ENCODE measurements at regions not wholly inside any gene's neighbourhood (a gene's known extent, or its start where the extent isn't known, plus 50 kb on each side); places are given as distances from the start of the nearest gene placed in this dataset.

DNA sequence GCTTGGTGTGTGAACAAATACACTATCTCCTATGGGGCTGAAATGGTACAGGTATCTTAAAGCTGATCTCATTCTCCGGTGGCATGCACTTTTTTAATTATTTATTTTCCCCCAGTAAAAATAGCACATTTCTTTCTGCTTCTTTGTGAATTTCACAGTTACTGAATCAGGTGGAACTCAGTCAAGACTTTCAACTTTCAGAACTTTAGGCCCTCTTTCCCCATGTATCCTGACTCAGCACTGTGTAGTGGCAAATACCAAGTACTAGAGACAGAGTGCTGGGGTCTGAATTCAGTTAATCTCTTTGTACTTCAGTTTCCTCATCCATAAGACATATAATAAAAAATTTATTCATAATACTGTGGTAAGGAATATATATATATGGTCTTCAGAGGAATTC lies 223.9 kb downstream of the CSNK2A3 start:
- DNase-seq: no peak

DNA sequence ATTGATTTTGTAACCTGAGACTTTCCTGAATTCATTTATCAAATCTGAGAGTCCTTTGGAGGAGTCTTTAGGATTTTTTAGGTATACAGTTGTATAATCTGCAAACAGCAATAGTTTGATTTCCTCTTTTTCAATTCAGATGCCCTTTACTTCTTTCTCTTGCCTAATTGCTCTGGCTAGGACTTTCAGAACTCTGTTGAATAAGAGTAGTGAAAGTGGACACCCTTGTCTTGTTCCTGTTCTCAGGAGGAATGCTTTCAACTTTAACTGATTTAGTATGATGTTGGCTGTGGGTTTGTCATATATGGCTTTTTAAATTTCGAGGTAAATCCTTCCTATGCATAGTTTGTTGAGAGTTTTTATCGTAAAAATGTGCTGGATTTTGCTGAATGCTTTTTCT lies 227.4 kb downstream of the CSNK2A3 start:
- no peak for DNase-seq

DNA sequence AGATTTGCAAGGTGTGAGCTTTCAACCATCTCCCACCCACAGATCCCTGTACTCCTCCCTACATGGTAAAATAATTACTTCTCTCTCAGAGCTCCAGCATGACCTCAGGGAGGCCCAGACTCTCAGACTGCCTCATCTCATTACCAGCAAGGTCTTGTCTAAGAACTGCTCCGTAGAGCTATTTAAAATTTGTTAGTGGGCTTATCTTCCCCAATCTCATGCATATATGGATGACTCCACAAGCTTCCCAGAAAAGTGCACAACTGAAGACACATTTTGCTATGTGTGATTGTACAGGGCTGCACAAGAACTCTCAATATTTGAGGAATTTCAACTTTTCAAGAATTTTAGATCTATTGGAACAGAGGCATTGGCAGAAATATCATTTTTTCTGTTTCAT lies 230.3 kb downstream of the CSNK2A3 start:
- no peak for DNase-seq

DNA sequence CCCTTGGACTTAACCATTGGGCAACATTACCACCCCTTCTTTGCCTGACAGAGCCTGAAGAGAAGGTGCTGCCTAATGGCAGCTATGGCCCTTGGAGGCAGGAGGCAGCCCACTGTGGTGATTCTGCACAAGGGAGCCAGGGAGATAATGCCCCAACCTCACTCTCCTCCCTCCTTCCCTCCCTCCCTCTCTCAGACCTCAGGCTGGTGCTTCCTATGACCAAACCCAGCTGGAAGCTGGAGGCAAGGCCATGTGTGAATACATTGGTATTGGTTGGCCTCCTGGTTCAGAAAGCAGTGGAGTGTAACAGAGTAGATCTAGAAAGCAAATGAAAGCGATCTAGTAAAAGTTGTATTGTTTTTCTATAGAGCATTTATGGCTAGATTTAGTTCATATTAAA lies 233.1 kb downstream of the CSNK2A3 start:
- DNase-seq: peak; percentile 31

DNA sequence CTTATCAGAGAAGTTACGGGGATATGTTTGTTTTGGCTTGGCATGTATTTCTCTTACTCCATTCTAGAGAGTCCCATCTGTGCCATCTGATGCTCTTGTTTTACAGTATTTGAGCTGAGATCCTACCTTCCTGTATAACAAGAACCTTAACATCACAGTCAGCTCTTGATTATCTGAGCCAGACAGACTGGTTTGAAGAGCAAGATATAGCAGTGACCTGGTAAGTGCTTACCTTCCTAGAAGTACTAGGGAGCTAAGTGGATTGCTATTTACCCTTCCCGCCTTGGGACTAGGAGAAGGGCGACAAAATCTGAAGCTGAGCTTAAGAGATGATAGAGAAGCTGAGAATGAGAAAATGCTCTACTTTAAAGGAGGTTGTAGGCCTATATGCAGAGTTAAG lies 235.3 kb downstream of the CSNK2A3 start:
- DNase-seq: peak; percentile 65

DNA sequence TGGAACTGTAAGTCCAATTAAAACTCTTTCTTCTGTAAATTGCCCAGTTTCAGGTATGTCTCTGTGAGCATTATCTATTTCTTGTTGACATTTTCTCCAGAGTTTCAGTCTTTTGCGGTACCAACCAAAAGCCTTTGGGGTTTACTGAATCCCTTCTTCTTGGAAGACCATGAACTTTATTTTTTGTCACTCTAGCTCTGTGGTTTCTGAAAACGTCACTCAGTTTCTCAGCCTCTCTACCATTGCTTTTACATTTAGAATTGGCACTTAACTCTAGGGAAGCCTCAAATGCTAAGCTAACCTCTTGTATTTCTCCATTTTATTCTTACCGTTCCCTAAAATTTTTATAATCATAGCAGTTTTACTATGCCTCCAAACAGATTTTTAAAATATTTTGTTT lies 237.6 kb downstream of the CSNK2A3 start:
- no peak for DNase-seq

DNA sequence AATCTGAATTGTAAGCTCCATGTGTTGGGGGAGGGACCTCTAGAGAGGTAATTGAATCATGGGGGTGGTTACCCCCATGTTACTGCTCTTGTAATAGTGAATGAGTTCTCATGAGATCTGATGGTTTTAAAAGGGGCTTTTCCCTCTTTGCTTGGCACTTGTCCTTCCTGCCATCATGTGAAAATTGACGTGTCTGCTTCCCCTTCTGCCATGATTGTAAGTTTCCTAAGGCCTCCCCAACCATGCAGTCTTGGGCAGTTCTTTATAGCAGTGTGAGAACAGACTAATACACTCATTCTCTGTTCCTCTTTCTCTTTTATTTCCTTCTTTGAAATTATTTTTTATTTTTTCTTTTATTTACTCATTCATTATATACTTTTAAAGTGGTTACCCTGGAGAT lies 239.4 kb downstream of the CSNK2A3 start:
- DNase-seq: no peak

DNA sequence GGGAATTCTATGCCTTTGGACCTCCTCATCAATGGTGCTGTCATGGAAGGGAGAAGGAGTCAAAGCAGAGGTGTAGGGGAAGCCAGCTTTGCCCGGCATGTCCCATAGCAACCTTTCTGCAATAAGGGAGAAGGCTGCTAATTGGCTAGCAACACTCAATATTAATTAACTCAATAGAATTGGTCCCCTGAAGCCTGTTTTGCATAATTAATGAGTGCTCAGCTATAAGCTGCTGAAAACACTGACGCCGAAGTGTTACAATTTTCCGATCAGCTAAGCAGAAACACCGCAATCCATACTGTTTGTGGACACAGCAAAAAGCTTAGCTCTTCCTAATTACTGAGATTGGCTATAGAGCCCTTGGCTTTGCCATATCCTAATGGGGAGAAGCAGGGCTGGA lies 245.0 kb downstream of the CSNK2A3 start:
- DNase-seq: no peak

DNA sequence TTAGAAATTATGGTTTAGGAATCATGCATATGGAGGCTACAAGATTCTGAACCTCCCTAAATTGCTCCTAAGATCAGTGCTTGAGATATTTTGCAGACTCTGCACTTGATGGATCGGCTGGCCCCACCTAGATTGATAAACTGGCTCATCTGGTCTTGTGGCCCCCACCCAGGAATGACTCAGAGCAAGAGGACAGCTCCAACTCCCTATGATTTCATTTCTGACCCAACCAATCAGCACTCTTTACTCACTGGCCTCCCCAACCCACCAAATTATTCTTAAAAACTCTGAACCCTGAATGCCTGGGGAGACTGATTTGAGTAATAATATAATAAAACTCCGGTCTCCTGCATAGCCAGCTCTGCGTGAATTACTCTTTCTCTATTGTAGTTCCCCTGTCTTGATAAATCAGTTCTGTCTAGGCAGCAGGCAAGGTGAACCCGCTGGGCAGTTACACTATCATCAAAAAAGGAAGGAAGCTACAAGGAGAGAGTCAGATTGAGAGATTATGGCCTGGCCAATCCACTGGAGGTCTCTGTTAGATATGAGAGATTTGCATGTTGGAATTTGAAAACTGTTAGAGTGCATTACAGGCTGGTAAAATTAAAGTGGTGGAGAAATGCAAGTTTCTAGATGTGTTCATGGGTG lies 245.8 kb downstream of the CSNK2A3 start:
- no peak for DNase-seq

DNA sequence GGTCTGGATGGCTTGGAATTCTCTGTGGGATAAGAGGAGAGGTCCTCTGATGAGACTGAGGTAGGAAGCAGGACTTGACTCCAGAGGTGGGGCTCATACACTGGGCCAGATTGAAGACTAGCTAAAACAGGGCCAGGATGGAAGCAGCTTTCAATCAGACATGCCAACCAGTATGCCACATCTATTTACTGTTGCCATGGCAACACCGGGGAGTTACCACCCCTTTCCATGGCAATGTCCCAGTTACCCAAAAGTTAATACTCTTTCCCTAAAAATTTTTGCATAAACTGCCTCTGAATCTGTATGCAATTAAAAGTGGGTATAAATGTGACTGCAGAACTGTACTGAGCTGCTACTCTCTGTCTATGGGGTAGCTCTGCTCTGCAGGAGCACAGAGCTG lies 247.5 kb upstream of the ZBED5 start:
- DNase-seq: no peak

DNA sequence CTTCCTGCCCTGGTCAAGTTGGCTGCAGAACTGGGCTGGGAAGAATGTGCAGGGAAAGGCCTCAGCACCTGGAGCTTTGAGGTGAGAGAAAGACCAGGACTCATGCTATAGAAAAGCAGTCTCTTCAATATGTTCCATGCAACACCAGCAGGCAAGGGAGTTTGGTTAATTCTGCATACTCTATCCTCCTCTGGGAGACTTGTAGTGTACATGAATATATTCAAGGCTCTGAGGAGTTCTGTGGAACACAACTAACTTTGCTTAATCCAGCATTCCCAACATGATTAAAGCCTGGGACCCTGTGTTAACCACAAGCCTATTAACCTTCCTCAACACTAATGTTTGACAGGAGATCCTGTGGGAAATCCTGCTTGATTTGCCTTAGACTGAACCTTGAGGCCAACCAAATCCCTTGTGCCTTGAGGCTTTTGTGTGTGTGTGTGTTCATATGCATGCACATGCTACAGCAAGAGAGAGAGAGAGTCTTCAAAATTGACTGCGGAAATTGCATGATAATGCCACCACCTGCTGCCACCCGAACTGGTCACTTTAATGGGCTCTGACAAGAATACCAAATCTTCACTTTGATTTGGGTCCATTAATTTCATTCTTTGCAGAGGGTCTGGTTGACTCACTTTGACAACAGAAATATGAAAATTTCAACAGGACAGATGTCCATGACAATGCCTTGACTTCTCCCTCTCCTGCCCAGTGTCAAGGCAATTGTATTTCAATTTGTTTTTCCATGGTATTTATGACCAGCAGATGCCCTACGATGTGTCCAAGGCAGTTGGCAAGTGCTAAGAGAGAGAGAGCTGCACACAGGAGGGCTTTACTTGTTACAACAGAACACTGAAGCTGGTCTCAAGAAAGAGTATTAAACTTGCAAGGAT lies 238.2 kb upstream of the ZBED5 start:
- no peak for DNase-seq

DNA sequence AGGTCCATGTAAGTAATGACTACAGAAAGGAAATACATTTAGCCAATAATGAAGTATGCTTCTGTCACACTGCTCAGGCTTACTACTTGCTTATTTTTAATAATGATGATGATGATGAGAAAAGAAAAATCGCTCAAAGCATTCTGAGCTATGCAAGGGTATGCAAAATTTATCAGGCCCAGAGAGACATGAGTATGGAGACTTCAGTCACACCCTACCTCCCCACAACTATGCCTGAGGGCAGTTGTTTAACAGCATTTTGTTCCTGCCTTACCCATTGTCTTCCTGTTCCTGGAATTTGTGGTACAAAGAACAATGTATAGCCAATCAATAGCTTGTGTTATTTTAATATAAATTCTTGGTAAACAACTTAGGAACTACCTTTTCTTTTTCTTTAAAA lies 232.6 kb upstream of the ZBED5 start:
- DNase-seq: no peak

DNA sequence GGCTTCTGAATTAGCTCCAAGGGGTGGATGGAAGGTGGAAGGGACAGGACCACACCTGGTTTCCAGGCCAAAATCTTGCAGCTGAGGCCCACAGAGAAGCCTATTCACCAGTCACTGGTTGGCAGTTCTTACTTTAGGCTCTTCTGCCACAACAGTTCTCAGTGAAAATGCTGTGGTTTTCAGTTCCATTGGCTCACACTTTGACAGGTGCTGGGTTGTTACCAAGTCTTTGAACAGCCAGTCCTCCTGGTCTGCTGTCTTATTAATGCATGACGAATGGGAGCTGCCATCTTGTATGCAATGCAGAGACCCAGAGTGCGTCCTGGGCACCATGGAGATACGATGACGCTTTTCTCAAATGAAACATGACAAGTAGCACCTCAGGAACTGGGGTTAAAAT lies 232.0 kb upstream of the ZBED5 start:
- DNase-seq: no peak

DNA sequence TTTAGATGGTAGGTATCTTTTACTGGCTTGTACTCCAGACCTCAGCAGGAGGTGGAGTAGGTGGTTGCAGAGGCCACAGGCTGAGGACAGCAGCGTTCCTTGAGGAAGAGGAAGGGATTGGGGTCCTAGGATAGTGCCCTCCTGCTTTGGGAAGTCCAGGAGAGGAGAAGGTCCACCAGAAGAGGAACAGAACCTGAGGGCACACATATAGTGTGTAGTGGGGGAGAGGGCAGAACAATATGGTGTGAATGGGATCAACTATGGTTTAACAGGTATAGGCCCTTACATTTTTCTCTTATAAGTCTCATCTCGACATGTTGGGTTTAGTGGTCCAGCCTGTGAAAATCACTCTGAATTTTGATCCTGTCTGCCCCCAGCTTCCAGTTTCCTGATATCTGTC lies 229.1 kb upstream of the ZBED5 start:
- no peak for DNase-seq

DNA sequence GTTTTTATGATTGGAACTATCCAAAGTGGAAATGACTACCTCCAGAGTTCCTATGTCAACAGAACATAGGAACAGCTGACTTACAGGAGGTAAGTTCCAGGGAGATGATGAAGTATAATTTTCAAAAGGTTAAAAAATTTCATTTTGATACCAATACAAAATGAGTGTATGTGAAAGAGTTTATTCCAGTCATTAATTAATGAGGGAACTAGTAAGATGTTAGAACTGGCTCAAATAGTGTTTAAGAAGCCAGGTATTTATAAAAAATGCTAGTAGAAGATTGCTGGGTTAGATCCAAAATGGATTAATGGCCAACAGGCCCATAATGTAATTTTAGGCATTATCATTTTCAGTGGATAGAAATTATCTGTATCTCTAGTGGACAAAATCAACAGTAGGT lies 227.7 kb upstream of the ZBED5 start:
- DNase-seq: no peak

DNA sequence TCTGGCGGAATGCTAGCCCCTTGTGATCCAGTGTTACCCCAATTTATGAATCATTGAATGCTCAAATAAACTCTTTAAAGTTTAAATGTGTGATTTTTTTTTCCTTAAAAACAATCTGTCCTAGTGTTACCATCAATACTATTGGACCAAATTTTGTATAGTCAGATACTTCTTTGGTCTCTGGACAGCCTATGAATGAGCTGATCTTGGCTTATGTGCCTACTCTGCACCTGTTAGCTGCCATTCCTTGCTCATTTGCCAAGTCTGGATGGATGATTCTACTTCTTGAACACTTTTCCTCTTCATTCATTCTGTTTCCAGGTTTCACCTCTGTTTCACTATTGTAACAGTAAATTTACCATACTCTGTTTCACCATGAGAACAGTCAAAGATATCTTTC lies 226.5 kb upstream of the ZBED5 start:
- DNase-seq: no peak

DNA sequence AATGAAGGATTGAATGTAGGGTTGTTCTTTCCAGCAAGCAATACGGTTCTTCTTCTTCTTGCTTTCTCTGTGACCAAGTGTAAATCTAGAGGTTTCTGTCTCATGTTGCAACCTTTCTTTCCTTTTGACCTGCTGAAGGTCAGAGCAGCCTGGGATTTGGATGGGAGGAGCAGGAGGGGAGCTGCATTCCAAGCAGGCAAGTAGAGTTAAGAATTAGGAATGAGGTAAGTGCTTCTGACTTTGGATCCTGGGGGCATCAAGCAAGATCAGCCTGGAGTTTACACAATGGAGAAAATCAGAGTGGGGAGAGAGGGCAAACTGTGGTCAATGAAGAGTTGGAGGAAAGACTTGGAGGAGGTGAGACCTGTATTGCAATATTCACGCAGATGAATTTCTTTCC lies 225.6 kb upstream of the ZBED5 start:
- DNase-seq: no peak

DNA sequence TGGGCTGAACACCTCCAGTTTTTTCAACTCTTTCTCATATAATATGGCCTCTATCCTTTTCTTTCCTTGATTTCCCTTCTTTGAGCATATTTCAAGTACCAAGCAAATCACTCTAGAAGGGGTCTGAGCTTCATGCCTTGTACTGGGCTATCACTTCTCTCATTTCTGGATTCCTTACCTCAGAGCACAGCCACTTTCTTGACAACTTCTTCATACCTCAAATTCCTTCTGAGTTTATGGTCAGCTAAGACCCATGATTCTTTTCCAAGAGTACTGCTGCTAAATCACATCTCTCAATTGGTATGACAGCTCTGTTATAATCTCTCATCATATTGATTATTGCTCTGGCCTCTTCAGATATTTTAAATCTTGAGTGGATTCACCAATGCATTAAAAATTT lies 224.8 kb upstream of the ZBED5 start:
- DNase-seq: no peak

DNA sequence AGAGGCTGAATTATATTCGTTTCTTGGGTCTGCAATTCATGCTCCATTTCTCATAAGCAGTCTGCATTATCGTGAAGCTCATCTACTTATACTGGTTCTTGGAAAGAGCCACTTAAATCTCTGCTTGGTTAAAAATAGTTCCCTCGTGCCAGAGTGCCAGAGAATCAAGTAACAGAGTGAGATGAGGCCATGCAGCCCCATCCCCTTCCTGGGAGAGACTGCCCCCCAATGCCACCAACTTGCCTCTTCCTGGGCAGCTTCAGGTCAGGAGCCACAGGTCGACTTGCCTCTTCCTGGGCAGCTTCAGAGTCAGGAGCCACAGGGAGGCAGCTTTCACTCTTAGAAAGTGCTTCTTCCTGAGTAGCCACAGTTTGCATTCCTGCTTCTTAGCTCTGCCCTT lies 223.9 kb upstream of the ZBED5 start:
- no peak for DNase-seq

DNA sequence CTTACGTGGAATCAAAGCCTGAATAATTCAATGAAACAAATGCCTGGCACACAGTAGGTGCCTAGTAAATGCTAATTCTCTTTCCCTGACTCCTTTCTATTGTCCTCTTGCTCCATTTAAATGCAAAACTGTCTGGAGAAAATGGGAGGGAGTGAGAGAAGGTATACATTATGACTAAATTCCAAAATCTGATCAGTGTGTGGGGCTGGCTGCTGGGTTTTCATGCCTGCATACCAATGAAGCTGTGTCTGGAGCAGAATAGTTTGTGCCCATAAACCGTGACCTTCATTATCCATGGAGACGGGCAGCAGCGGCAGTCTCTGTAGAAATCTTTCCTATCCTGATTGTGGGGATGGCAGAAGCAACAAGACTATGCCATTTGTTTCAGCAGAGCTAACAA lies 223.4 kb upstream of the ZBED5 start:
- no peak for DNase-seq

DNA sequence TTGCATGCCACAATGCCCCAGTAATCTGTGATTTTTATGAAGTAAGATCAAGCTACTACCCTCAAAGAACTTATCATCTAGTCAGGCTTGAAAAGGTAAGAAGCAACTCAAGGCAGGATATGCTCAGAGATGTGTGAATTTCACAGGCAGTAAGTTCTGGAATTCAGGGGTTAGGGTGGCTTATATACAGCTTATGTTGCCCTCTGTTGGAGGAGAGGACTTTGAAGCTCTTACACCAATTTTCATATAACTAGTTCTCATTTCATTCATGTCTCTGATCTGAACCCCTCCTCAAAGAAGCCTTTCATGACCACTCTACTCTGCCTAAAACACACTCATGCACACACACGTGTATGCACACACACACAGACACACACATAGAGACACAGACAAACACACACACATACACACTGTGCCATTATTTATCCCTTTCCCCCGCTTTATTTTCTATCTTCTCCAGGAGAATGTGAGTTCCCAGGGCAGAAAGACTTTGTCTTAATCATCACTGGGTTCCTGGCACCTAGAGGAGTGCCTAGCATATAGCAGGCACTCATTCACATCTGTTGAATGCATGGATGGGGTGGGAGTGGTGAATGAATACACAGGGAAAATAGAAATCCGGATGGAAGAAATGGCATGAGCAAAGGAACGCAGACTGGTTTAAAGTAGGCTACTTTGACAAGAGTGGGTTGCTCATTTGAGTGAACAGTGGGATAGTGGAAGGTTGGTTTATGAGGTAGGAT lies 220.7 kb upstream of the ZBED5 start:
- no peak for DNase-seq

DNA sequence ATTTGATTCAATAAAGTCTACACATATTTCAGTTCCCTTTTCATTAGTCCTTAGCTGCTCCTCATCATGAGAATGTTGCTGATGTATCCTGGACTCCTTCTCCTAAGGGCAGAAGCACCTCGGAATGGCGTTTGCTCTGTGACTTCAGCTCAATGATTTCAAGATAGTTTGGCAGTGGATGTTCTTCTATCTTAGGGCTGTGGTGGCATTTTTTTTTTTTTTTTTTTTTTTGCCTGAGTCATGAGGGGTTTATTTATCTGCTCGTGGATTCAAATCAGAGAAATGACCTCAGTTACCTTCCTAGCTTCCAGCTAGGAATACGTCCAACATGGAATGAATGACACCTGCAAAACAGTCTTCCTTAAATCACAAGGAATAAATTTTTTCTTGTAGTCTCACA lies 220.0 kb upstream of the ZBED5 start:
- DNase-seq: no peak

DNA sequence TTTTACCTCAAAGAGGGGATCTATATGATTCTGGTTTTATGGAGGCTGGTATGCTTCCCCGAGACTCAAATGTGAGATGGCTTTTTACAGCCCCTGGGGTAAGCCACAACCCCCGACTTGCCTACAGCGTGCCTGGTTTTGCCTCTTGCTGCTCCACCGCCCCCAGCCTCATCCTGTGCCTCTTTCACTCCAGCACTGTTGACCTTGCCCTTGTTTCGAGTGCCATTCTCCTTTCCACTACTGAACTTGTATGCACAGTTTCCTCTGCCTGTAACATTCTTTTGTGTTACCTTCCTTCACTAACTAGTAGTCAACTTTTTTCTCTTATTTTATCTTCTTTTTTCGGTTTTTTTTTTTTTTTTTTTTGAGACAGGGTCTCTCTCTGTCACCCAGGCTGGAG lies 219.0 kb upstream of the ZBED5 start:
- DNase-seq: no peak

DNA sequence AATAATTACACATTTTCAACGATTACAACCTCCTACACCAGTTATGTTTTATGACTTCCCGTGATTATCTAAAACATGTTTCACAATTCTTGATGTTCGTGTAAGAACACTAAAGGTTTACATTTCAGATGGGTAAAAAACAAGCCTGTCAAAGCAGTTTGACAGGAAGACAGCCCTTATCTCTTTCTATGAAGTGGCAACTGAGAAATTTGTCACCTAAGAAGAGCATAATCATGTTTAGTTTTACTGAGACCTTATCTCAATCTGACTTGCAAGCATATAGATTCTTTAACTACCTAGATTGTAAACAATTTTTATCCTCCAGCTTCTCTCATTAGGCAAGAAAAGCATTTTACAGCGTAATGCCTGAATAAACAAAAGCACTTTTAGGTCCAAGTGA lies 218.4 kb upstream of the ZBED5 start:
- no peak for DNase-seq
